ENCODE measurements at regions not wholly inside any gene's neighbourhood (a gene's known extent, or its start where the extent isn't known, plus 50 kb on each side); places are given as distances from the start of the nearest gene placed in this dataset.

DNA sequence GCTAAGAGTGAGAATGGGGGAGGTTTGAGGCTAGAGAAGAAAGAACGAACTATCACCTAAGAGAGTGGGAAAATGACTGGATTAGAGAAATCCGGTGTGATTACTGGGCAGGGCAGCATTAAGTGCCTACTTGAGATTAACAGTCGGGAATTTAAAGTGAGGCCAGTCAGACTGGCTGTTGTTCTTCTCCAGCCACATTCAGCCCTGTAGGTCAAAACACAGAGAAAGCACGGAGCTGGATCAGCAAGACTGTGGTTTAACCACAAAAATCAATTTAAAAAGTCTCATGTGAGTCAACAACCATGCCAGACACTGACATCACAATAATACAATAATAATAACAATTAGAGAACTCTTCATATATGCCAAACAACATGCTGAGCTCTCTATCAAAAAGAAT is 301.9 kb upstream of the SGK1 start:
- TF ChIP-seq, protein P1, sequence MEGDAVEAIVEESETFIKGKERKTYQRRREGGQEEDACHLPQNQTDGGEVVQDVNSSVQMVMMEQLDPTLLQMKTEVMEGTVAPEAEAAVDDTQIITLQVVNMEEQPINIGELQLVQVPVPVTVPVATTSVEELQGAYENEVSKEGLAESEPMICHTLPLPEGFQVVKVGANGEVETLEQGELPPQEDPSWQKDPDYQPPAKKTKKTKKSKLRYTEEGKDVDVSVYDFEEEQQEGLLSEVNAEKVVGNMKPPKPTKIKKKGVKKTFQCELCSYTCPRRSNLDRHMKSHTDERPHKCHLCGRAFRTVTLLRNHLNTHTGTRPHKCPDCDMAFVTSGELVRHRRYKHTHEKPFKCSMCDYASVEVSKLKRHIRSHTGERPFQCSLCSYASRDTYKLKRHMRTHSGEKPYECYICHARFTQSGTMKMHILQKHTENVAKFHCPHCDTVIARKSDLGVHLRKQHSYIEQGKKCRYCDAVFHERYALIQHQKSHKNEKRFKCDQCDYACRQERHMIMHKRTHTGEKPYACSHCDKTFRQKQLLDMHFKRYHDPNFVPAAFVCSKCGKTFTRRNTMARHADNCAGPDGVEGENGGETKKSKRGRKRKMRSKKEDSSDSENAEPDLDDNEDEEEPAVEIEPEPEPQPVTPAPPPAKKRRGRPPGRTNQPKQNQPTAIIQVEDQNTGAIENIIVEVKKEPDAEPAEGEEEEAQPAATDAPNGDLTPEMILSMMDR (IDR thresholded peaks at IDR 0.05) = no peak
- TF ChIP-seq POLR2A (IDR thresholded peaks at IDR 0.05) = no peak

All from right lobe of liver (tissue), 4 donors.